H1 (cell line): ENCODE measurements at regions not wholly inside any gene's neighbourhood (a gene's known extent, or its start where the extent isn't known, plus 50 kb on each side); places are given as distances from the start of the nearest gene placed in this dataset.

Experiments used
- BRCA1 ChIP-seq: IDR thresholded peaks from 2 replicates; pipeline ENCODE4 v1.6.1; 2012; ENCODE audit warnings: low read depth, low read length, improper control_type of control experiment
- CBX8 ChIP-seq: fragments of 300-800, 300-1000 bp; sonication (generic); IDR thresholded peaks from 2 replicates; pipeline ENCODE4 v1.7.1; 2016; ENCODE audit warnings: low read depth, low read length, borderline replicate concordance
- CTCF ChIP-seq, 3 experiments: IDR thresholded peaks; 1 replicate in 2 of 3; 2 replicates in 1 of 3; pipeline versions ENCODE4 v1.5.1 to v1.6.1; 2011; ENCODE audit warnings: low read length in 3 of 3, mild to moderate bottlenecking in 3 of 3, inconsistent platforms in 2 of 3, low read depth in 1 of 3, moderate library complexity in 1 of 3; ENCODE audit not compliant: insufficient read depth in 1 of 3; ENCODE audit errors: control extremely low read depth in 1 of 3
- EZH2 ChIP-seq: fragments of 200-600 bp; sonication (generic); IDR thresholded peaks from 2 replicates; pipeline ENCODE4 v1.7.1; 2012; ENCODE audit warnings: low read depth, mild to moderate bottlenecking, moderate library complexity, low read length, inconsistent platforms; ENCODE audit not compliant: severe bottlenecking
- HDAC2 ChIP-seq, 2 experiments: fragments of 300-600 bp in 1 of 2; sonication (generic) in 1 of 2; IDR thresholded peaks; 2 replicates each; pipeline ENCODE4 v1.6.1; 2011 to 2012; ENCODE audit warnings: low read depth in 2 of 2, low read length in 2 of 2, mild to moderate bottlenecking in 2 of 2, moderate library complexity in 2 of 2, borderline replicate concordance in 1 of 2, inconsistent platforms in 1 of 2
- PHF8 ChIP-seq: fragments of 200-600 bp; sonication (generic); conservative IDR thresholded peaks from 2 replicates; pipeline ENCODE4 v1.7.1; 2012; ENCODE audit warnings: low read depth, mild to moderate bottlenecking, inconsistent platforms, low read length, moderate library complexity
- POLR2A ChIP-seq, 2 experiments: IDR thresholded peaks; 1 replicate in 1 of 2; 2 replicates in 1 of 2; pipeline ENCODE4 v1.6.1; 2011; ENCODE audit warnings: low read depth in 2 of 2, low read length in 2 of 2, mild to moderate bottlenecking in 2 of 2; ENCODE audit errors: control extremely low read depth in 1 of 2
- RAD21 ChIP-seq, 2 experiments: IDR thresholded peaks in 1 of 2; conservative IDR thresholded peaks in 1 of 2; 2 replicates each; pipeline ENCODE4 v1.6.1; 2011; ENCODE audit warnings: low read depth in 2 of 2, low read length in 2 of 2, improper control_type of control experiment in 1 of 2, inconsistent platforms in 1 of 2, mild to moderate bottlenecking in 1 of 2, moderate library complexity in 1 of 2
- SUZ12 ChIP-seq: fragments of 200-600 bp; sonication (generic); IDR thresholded peaks from 2 replicates; pipeline ENCODE4 v1.6.1; 2012; ENCODE audit warnings: mild to moderate bottlenecking, inconsistent platforms, low read length, moderate library complexity, mixed read lengths
- USF2 ChIP-seq: IDR thresholded peaks from 2 replicates; pipeline ENCODE4 v1.6.1; 2011; ENCODE audit warnings: low read length, improper control_type of control experiment

- TF ChIP-seq PHF8 (no peak), CTCF (IDR thresholded peaks at IDR 0.05; ENCODE audit: control extremely low read depth in 1 of 3, insufficient read depth in 1 of 3, low read depth in 1 of 3, low read length in 3 of 3) (no peak), RAD21 (IDR thresholded peaks at IDR 0.05 in 1 of 2, conservative IDR thresholded peaks at IDR 0.05 in 1 of 2; ENCODE audit: low read depth in 2 of 2, low read length in 2 of 2) (no peak), CBX8 (no peak), USF2 (no peak), EZH2 (no peak), BRCA1 (no peak), POLR2A (IDR thresholded peaks at IDR 0.05; ENCODE audit: control extremely low read depth in 1 of 2, low read depth in 2 of 2, low read length in 2 of 2) (no peak), HDAC2 (IDR thresholded peaks at IDR 0.05; ENCODE audit: borderline replicate concordance in 1 of 2, low read depth in 2 of 2, low read length in 2 of 2) (no peak), SUZ12 (no peak)
Observed at GRCh38 chrX:45669715-45670340, 469.2 kb upstream of the DIPK2B start.
